DMS153 (cell line): ENCODE measurements at regions not wholly inside any gene's neighbourhood (a gene's known extent, or its start where the extent isn't known, plus 50 kb on each side); places are given as distances from the start of the nearest gene placed in this dataset.

Experiments used
- DNase-seq: peaks from one replicate; lab custom pipeline; 2025; lab: John Stamatoyannopoulos, UW

DNA sequence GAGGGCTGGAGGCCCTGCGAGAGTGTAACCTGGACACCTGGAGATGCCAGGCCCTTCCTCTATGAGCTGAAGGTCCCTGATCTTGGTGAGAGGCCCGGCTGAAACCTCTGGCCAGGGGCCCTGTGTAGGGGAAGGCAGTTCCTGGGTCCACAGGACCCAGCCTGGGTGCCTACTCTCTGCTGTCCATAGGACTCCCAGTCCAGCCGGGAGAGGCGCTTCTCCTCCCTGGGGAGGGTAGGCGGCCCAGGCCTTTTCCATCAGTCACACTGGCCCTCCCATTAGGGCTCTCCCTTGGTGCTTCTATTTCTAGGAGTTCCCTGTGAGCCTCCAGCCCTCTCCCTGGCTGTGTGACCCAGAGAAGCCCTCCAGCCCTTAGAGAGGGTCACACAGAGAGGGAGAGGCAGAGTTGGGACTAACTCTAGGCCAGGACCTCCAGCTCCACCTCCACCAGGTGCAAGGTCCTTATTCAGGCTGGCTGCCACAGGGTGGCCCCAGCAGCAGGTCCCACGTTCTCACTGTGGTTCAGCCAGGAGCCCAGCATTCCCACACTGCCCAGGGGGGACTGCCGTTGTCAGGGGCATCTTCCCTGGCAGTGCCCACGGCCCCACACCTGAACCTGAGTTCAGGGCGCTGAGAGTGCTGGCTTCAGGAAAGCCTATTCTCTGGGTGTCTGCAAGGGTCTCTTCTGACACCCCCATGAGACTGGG, 146.8 kb downstream of the SMAD6 start:
- no peak for DNase-seq

DNA sequence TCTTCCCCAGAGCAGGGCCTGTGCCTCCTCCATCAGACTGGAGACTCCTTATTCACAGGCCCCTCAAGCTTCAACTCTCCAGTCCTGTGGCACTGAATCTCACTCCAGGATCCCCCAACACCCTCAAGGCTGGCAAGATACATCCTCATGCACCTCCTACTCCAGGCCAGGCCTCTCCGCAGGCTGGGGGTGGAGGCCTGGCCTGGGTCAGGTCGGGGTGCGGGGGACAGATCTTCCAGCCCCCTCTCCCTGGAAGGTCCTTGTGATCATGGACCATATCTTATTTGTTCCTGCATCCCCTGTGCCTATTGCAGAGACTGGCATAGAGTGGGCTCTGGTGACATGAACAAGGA, 147.3 kb downstream of the SMAD6 start:
- no peak for DNase-seq

DNA sequence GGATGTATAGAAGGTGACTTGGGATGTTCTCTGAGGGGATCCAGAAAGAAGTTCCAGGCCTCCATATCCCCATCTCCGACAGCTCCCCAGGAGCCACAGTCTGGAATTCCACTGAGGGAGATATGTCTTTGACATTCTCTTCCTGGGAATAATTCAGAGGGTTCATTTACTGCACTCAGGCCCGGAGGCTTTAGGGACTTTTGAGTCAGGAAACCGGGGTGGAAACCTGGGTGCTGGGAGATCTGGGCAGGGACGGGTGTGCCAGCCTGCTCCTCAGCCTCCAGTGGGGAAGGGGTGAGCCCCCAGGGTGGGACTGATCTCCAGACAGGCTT, 147.7 kb downstream of the SMAD6 start:
- no peak for DNase-seq

GRCh38 chr15:66850078-66850991, 148.3 kb downstream of the SMAD6 start:
- no peak for DNase-seq

DNA sequence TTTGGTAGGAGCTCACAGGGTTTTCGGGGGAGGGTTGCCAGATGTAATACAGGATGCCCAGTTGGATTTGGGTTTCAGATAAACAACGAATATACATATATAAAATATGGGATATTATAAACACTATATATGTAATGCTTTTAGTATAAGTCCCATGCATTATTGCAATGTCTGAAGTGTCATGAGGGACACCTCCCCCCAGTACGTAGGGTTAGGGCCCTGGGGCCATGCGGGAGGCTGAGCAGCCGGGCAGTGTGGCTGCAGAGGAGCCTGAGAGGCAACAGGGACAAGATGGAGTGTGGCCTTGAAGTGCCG, 148.9 kb downstream of the SMAD6 start:
- DNase-seq, result no peak

DNA sequence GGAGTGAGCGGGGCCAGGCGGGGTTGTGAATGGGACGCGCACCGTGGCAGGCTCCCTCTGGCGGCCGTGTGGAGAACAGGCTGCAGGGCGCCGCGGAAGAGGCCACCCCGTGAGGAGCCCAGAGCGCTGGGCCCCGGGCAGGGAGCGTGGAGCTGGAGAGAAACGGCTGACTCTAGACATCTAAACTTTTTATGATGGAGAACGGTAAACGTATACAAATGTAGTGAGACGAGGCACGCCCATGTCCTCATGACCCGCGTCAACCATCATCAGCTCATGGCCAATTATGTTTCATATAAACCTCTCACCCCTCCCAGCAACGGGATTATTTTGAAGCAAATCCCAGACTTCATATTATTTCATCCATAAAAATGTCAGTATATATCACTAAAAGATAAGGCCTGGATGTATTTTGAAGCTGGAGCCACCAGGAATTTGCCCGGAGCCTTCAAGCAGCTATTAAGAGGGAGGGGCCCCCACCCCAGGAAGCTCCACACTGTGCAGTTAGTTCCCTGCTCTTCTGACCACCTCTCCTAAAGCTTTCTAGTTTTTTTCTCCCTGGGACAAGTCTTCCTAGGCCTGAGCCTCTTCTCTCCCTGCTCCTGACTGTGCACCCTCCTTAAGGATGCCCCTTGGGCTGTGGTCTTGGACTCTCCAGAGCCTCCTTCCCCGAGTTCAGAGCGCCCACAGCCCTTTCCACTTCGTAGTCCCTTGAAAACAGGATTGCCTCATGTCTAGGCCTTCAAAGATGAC, 149.5 kb downstream of the SMAD6 start:
- DNase-seq, result no peak

- DNase-seq, result no peak
These were observed 150.2 kb downstream of the SMAD6 start for GRCh38 chr15:66852064-66852905.

- no peak for DNase-seq
These were observed 152.3 kb downstream of the SMAD6 start for GRCh38 chr15:66854012-66854965.

GRCh38 chr15:66855041-66855440, 153.0 kb downstream of the SMAD6 start:
- DNase-seq, result no peak

GRCh38 chr15:66857694-66858093, 155.7 kb downstream of the SMAD6 start:
- DNase-seq, result no peak

DNA sequence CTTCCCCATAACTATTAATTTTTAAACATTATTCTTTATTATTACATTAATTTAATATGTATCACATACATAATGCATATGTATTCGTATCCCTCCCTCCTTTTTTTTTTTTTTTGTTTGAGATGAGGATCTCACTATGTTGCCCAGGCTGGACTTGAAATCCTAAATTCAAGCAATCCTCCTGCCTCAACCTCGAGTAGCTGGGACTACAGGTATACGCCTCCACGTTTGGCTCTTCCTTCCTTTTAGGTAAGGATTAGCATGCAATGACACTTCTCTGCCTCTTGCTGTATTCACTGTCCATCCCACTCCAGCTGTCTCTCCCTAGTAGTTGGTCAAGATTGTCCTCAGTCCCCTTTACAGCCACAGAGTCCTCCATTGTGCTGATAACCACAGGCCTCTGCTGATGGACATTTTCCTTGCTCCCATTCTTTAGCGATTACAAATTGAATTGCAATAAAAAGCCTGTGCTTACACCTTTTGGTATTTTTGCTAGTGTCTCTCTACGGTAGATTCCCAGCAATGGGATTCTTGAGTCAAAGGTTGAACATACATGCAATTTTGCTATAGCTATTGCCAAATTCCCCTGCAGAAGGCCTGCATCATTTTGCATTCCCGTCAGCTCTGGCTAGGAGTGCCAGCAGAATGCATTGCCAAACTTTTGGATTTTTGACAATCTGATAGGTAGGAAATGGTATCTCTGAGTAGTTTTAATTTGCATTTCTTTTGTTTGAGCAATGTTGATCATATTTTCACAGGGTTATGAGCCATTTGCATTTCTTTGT, 156.6 kb downstream of the SMAD6 start:
- DNase-seq, result no peak

DNA sequence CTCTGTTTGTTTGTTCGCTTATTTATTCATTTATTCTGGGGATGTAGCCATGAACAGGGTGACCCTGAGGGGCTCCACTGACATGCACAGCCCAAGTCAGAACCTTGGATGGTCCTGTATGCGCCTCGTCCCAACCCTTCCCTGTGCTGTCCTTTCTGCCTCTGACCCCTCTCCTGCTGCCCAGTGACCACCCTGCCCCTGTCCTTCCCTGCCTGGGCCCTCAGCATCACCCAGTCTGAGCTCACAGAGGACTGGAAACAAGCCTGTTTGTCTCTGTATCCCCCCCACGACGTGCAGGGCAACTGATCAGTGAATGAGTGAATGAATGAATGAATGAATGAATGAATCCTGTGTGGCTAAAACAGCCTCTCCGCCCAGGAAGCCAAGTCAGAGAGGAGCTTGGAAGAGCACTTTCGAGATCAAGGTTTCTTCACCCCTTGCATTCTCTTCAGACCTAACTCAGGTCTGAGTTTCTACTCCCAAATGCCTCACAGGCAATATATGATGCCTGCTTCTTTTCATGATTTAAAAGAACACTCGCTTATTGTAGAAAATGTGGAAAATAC, 157.7 kb downstream of the SMAD6 start:
- no peak for DNase-seq

- no peak for DNase-seq
These were observed 158.8 kb downstream of the SMAD6 start for GRCh38 chr15:66860844-66861243.

- DNase-seq, result no peak
These were observed 160.3 kb downstream of the SMAD6 start for GRCh38 chr15:66862111-66862939.

DNA sequence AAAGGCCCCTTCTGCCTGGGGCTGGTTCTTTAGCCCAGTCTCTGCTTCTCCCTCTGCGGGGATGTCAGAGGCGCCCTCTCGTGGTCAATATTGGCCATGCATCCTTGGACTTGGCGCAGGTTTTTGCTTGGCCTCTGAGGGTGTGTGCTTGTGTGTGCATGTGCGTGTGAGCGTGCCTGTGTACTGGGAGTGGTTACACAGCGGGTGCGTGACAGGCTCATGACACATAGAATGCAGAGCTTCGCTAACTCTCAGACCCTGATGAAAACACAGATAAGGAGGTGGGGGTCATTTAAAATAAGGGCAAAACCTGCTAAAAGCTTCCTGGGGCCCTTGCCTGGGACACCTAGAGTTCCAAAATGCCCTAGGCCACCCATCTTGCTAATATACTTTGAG, 160.9 kb downstream of the SMAD6 start:
- peak; percentile 14 for DNase-seq

- no peak for DNase-seq
These were observed 161.5 kb downstream of the SMAD6 start for GRCh38 chr15:66863390-66864085.

DNA sequence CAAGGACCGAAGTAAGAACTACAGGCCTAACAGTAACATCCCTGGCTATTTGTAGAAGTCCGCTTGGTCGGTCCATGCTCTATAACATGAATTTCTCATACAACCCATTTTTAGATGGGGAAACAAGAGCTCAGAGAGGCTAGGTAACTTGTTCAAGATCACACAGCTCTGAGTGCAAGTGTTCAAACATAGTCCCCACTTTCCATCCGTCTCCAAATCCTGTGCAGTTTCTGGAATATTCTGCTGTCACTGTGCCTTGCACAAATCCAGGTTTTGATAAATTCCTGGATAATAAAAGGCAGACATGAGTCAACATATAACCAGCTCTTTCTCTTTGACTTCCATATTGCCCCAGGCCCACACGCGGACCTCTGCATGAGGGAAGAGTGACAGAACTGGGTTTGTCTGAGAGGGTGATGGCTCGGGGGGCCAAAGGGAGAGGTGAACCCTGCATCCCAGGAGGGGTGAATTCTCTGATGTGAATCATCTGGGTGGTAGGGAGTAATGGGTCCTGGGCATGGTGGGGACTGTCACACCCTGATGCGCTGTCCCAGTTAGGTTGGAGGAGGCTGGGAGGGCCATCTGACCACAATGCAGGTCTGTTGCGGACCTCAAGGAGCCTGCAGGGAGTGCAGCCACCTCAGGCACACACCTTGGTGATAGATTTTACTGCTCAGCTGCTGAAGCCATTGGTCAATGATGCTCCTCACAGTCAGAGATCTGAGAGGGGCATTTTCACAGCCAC, 162.2 kb downstream of the SMAD6 start:
- DNase-seq, result no peak

GRCh38 chr15:66864871-66865281, 162.8 kb downstream of the SMAD6 start:
- DNase-seq, result no peak
